H1 (cell line): ENCODE measurements at regions not wholly inside any gene's neighbourhood (a gene's known extent, or its start where the extent isn't known, plus 50 kb on each side); places are given as distances from the start of the nearest gene placed in this dataset.

ENCODE experiments used
- CTCF ChIA-PET: fragments of 300-600 bp; sonication (Branson Sonifier 250); formaldehyde crosslinking; loops from one replicate; lab custom pipeline; 2021; ENCODE audit not compliant: partially characterized antibody; lab: Charles Lee
- POLR2A ChIA-PET: fragments of 300-600 bp; sonication (Branson Sonifier 250); formaldehyde crosslinking; loops from one replicate; lab custom pipeline; 2021; ENCODE audit warnings: inconsistent platforms; ENCODE audit not compliant: partially characterized antibody; lab: Charles Lee
- DNase-seq, 2 experiments: peaks; one replicate each; pipeline versions ENCODE4 v3.0.0 to v3.0.0-alpha.2; 2010 to 2022; ENCODE audit warnings: low spot score in 2 of 2, low read depth in 1 of 2, mixed read lengths in 1 of 2
- FAIRE-seq: peaks from 2 replicates; lab custom pipeline; 2011; peaks lifted over from hg19 to GRCh38; lab: Jason Lieb, UNC
- H2AFZ ChIP-seq: 2 replicates; pipeline ENCODE4 v1.8.1; 2012; ENCODE audit warnings: low read length, inconsistent platforms
- H2AK5ac ChIP-seq: 2 replicates; pipeline ENCODE4 v1.6.1; 2013; ENCODE audit warnings: low read depth, low read length
- H2BK120ac ChIP-seq: replicated peaks from 2 replicates; pipeline ENCODE3; 2013; ENCODE audit warnings: low read depth, low read length, inconsistent platforms
- H2BK12ac ChIP-seq: 2 replicates; pipeline ENCODE4 v1.6.1; 2013; ENCODE audit warnings: low read depth, low read length
- H2BK15ac ChIP-seq: 2 replicates; pipeline ENCODE4 v1.6.1; 2013; ENCODE audit warnings: low read length
- H2BK20ac ChIP-seq: 2 replicates; pipeline ENCODE4 v1.6.1; 2013; ENCODE audit warnings: low read length
- H2BK5ac ChIP-seq: 2 replicates; pipeline ENCODE4 v1.6.1; 2013; ENCODE audit warnings: low read depth, low read length
- H3K14ac ChIP-seq: 2 replicates; pipeline ENCODE4 v1.6.1; 2013; ENCODE audit warnings: inconsistent platforms; ENCODE audit not compliant: insufficient read length
- H3K18ac ChIP-seq: 2 replicates; pipeline ENCODE4 v1.6.1; 2013; ENCODE audit warnings: low read length; ENCODE audit errors: extremely low read depth
- H3K23ac ChIP-seq: 2 replicates; pipeline ENCODE4 v1.6.1; 2013; ENCODE audit warnings: inconsistent platforms; ENCODE audit not compliant: insufficient read length
- H3K23me2 ChIP-seq: 2 replicates; pipeline ENCODE4 v1.6.1; 2013; ENCODE audit warnings: low read depth, low read length
- H3K27ac ChIP-seq: 2 replicates; pipeline ENCODE4 v1.6.1; 2011; ENCODE audit warnings: low read depth, low read length, inconsistent platforms
- H3K27me3 ChIP-seq, 4 experiments: replicated peaks in 1 of 4; 1 replicate in 1 of 4; 2 replicates in 3 of 4; pipeline versions ENCODE4 v1.6.1 to v1.8.1; 2011 to 2013; ENCODE audit warnings: low read length in 3 of 4, mild to moderate bottlenecking in 3 of 4, inconsistent platforms in 2 of 4, mixed read lengths in 2 of 4, moderate library complexity in 1 of 4; ENCODE audit not compliant: control insufficient read depth in 3 of 4, insufficient read depth in 3 of 4; ENCODE audit errors: extremely low read depth in 1 of 4
- H3K36me3 ChIP-seq, 4 experiments: 2 replicates each; pipeline versions ENCODE4 v1.6.1 to v1.8.1; 2011 to 2013; ENCODE audit warnings: mild to moderate bottlenecking in 4 of 4, low read length in 3 of 4, moderate library complexity in 2 of 4, control low read depth in 1 of 4, inconsistent platforms in 1 of 4; ENCODE audit not compliant: insufficient read depth in 4 of 4, control insufficient read depth in 2 of 4
- H3K4ac ChIP-seq: replicated peaks from 2 replicates; pipeline ENCODE3; 2013; ENCODE audit warnings: low read length, low read depth, mixed read lengths, inconsistent platforms; ENCODE audit not compliant: insufficient read length
- H3K4me1 ChIP-seq, 4 experiments: replicated peaks in 1 of 4; 1 replicate in 1 of 4; 2 replicates in 3 of 4; pipeline versions ENCODE4 v1.6.1 to v1.8.1; 2011 to 2013; ENCODE audit warnings: low read length in 3 of 4, inconsistent platforms in 2 of 4, mixed read lengths in 1 of 4; ENCODE audit not compliant: insufficient read depth in 4 of 4, control insufficient read depth in 3 of 4
- H3K4me2 ChIP-seq, 2 experiments: 2 replicates each; pipeline versions ENCODE4 v1.6.1 to v1.8.1; 2011 to 2013; ENCODE audit warnings: low read depth in 2 of 2, low read length in 2 of 2, control low read depth in 1 of 2, inconsistent platforms in 1 of 2, mild to moderate bottlenecking in 1 of 2; ENCODE audit not compliant: insufficient read depth in 1 of 2
- H3K4me3 ChIP-seq, 4 experiments: fragments of 200-600, 300-600 bp in 1 of 4; sonication (generic), shearing (Covaris generic), sonication (Bioruptor Twin) in 1 of 4; 2 replicates each; pipeline versions ENCODE4 v1.5.1 to v1.8.1; 2011 to 2016; ENCODE audit warnings: low read length in 4 of 4, low read depth in 3 of 4, control low read depth in 2 of 4, inconsistent platforms in 2 of 4, mild to moderate bottlenecking in 2 of 4, mixed read lengths in 1 of 4, moderate library complexity in 1 of 4; ENCODE audit not compliant: insufficient read depth in 2 of 4; ENCODE audit errors: extremely low read depth in 1 of 4
- H3K56ac ChIP-seq: replicated peaks from 2 replicates; pipeline ENCODE3; 2013; ENCODE audit warnings: low read depth, mild to moderate bottlenecking, mixed read lengths, low read length, inconsistent platforms; ENCODE audit not compliant: insufficient read length
- H3K79me1 ChIP-seq: 2 replicates; pipeline ENCODE4 v1.6.1; 2013; ENCODE audit warnings: low read depth, low read length, control low read depth
- H3K79me2 ChIP-seq, 2 experiments: 2 replicates each; pipeline versions ENCODE4 v1.6.1 to v1.8.1; 2012 to 2013; ENCODE audit warnings: low read length in 2 of 2, mild to moderate bottlenecking in 2 of 2, inconsistent platforms in 1 of 2; ENCODE audit not compliant: insufficient read depth in 2 of 2, control insufficient read depth in 1 of 2
- H3K9ac ChIP-seq, 4 experiments: replicated peaks in 1 of 4; 1 replicate in 1 of 4; 2 replicates in 3 of 4; pipeline versions ENCODE4 v1.6.1 to v1.8.1; 2011 to 2013; ENCODE audit warnings: low read depth in 3 of 4, low read length in 3 of 4, control low read depth in 2 of 4, mild to moderate bottlenecking in 2 of 4, moderate library complexity in 2 of 4, inconsistent platforms in 1 of 4; ENCODE audit errors: extremely low read depth in 1 of 4
- H3K9me3 ChIP-seq, 2 experiments: 2 replicates each; pipeline versions ENCODE4 v1.6.1 to v1.8.1; 2012 to 2013; ENCODE audit warnings: mild to moderate bottlenecking in 2 of 2, moderate library complexity in 2 of 2, control low read depth in 1 of 2, inconsistent platforms in 1 of 2, low read depth in 1 of 2, low read length in 1 of 2, mixed read lengths in 1 of 2; ENCODE audit not compliant: insufficient read depth in 2 of 2
- H4K20me1 ChIP-seq, 2 experiments: replicated peaks in 1 of 2; 2 replicates each; pipeline versions ENCODE3 to v1.8.1; 2011 to 2013; ENCODE audit warnings: inconsistent platforms in 2 of 2, low read length in 2 of 2, mild to moderate bottlenecking in 1 of 2; ENCODE audit not compliant: insufficient read depth in 2 of 2, control insufficient read depth in 1 of 2
- H4K5ac ChIP-seq: 2 replicates; pipeline ENCODE4 v1.6.1; 2013; ENCODE audit warnings: low read length, low read depth, mixed read lengths, inconsistent platforms; ENCODE audit not compliant: insufficient read length
- H4K8ac ChIP-seq: 2 replicates; pipeline ENCODE4 v1.8.0; 2013; ENCODE audit warnings: mild to moderate bottlenecking, moderate library complexity, low read length, inconsistent platforms; ENCODE audit not compliant: insufficient read depth; ENCODE audit errors: extremely low read depth
- H4K91ac ChIP-seq: replicated peaks from 2 replicates; pipeline ENCODE3; 2013; ENCODE audit warnings: low read length, mixed read lengths, inconsistent platforms; ENCODE audit not compliant: insufficient read length
- CREB1 ChIP-seq: IDR thresholded peaks from 2 replicates; pipeline ENCODE4 v1.6.1; 2012; ENCODE audit warnings: inconsistent platforms
- FOSL1 ChIP-seq: IDR thresholded peaks from 2 replicates; pipeline ENCODE4 v1.6.1; 2011; ENCODE audit warnings: mild to moderate bottlenecking, low read depth, low read length, moderate library complexity; ENCODE audit not compliant: insufficient read depth
- GABPA ChIP-seq: IDR thresholded peaks from 2 replicates; pipeline ENCODE4 v1.6.1; 2011; ENCODE audit warnings: mild to moderate bottlenecking, low read length, moderate library complexity, borderline replicate concordance; ENCODE audit not compliant: insufficient read depth
- GTF2F1 ChIP-seq: IDR thresholded peaks from 2 replicates; pipeline ENCODE4 v1.6.1; 2012; ENCODE audit warnings: low read depth, low read length, improper control_type of control experiment, borderline replicate concordance
- HDAC2 ChIP-seq, 2 experiments: fragments of 300-600 bp in 1 of 2; sonication (generic) in 1 of 2; IDR thresholded peaks; 2 replicates each; pipeline ENCODE4 v1.6.1; 2011 to 2012; ENCODE audit warnings: low read depth in 2 of 2, low read length in 2 of 2, mild to moderate bottlenecking in 2 of 2, moderate library complexity in 2 of 2, borderline replicate concordance in 1 of 2, inconsistent platforms in 1 of 2
- MAFK ChIP-seq: IDR thresholded peaks from 2 replicates; pipeline ENCODE4 v1.6.1; 2012; ENCODE audit warnings: low read depth, mild to moderate bottlenecking, improper control_type of control experiment, low read length
- SAP30 ChIP-seq: fragments of 300-600 bp; sonication (generic); IDR thresholded peaks from 2 replicates; pipeline ENCODE4 v1.7.1; 2012; ENCODE audit warnings: low read length, moderate library complexity, mild to moderate bottlenecking, inconsistent platforms; ENCODE audit not compliant: insufficient read depth, insufficient replicate concordance
- SUZ12 ChIP-seq: fragments of 200-600 bp; sonication (generic); IDR thresholded peaks from 2 replicates; pipeline ENCODE4 v1.6.1; 2012; ENCODE audit warnings: mild to moderate bottlenecking, inconsistent platforms, low read length, moderate library complexity, mixed read lengths
- TCF12 ChIP-seq: IDR thresholded peaks from 2 replicates; pipeline ENCODE4 v1.6.1; 2011; ENCODE audit warnings: low read depth, mild to moderate bottlenecking, low read length
- WGBS, 2 experiments: shearing (Covaris generic) in 1 of 2; methylation state at CpG; one replicate each; pipeline versions ENCODE4 v1.1.6 to v1.1.7; 2013 to 2015; ENCODE audit warnings: low lambda C conversion rate in 2 of 2, mixed read lengths in 2 of 2, inconsistent platforms in 1 of 2, low coverage in 1 of 2, missing lambda C conversion rate in 1 of 2; ENCODE audit not compliant: insufficient replicate concordance in 2 of 2, insufficient coverage in 1 of 2, insufficient read length in 1 of 2; ENCODE audit errors: extremely low coverage in 1 of 2, missing lambda C conversion rate in 1 of 2; 5-methylcytosine and 5-hydroxymethylcytosine counted together
- TF ChIP-seq, protein P1 (sequence below), 3 experiments: IDR thresholded peaks; 1 replicate in 2 of 3; 2 replicates in 1 of 3; pipeline versions ENCODE4 v1.5.1 to v1.6.1; 2011; ENCODE audit warnings: low read length in 3 of 3, mild to moderate bottlenecking in 3 of 3, inconsistent platforms in 2 of 3, low read depth in 1 of 3, moderate library complexity in 1 of 3; ENCODE audit not compliant: insufficient read depth in 1 of 3; ENCODE audit errors: control extremely low read depth in 1 of 3
- TF ChIP-seq, protein P2 (sequence below): IDR thresholded peaks from 2 replicates; pipeline ENCODE4 v1.6.1; 2011; ENCODE audit warnings: low read depth, mild to moderate bottlenecking, low read length; ENCODE audit not compliant: insufficient read depth

DNA sequence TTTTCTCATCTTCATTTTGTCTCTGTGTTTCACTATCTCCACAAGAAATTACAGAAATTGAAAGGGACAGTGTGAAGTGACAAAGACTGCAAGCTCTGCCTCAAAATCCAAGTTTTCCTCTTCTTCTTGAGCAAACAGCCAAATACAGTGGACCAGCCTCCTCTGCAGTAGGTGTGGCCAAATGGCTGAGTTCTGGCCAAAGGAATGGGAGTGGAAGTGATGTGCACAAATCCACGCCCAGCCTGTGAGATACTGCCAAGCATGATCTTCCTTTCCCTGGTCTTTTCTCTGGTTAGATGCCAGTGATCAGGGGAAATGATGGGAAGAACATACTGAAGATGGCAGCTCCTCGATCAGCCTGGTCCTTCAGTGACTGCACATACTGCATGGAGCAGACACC is 111.0 kb upstream of the CPNE4 start:
- no peak overlapping the region for H3K4me2 ChIP-seq
- H4K91ac ChIP-seq, result no peak overlapping the region
- no peak overlapping the region for H3K4ac ChIP-seq
- no peak for DNase-seq
- H4K5ac ChIP-seq, result no peak overlapping the region
- H3K23me2 ChIP-seq, result no peaks in the 10 kb centered on the region
- POLR2A ChIA-PET, result no interaction called here
- no peaks in the 10 kb centered on the region for H3K36me3 ChIP-seq
- no peak overlapping the region for H3K14ac ChIP-seq
- CTCF ChIA-PET, result interaction anchor here (1.7 kb wide), 1 partner anchor 16 kb away, joined by 7 read pairs; no protein-coding TSS in a partner anchor
- no peak overlapping the region for H3K27ac ChIP-seq
- no peak overlapping the region for H2BK5ac ChIP-seq
- H3K79me2 ChIP-seq, result no peaks in the 10 kb centered on the region
- H3K18ac ChIP-seq, result no peak overlapping the region
- no peak overlapping the region for H3K23ac ChIP-seq
- no peak overlapping the region for H2AK5ac ChIP-seq
- H4K20me1 ChIP-seq, result no peaks in the 10 kb centered on the region
- H3K79me1 ChIP-seq, result no peaks in the 10 kb centered on the region
- peak overlapping the region; percentile 55; the same call in 1 of the 2 replicates for H2AFZ ChIP-seq
- H3K9ac ChIP-seq, result no peak overlapping the region
- no peaks in the 10 kb centered on the region for H3K4me1 ChIP-seq
- H2BK20ac ChIP-seq, result no peak overlapping the region
- WGBS, 2 experiments, result 87% methylated on average over 2 of the region's 2 CpGs; no CpG with 5 or more reads in 1 of the 2 experiments
- H2BK12ac ChIP-seq, result no peak overlapping the region
- no peak overlapping the region for H3K4me3 ChIP-seq
- no peak overlapping the region for H2BK120ac ChIP-seq
- H3K27me3 ChIP-seq, result no peaks in the 10 kb centered on the region
- no peak overlapping the region for H2BK15ac ChIP-seq
- FAIRE-seq, result no peak
- H3K56ac ChIP-seq, result no peak overlapping the region
- H4K8ac ChIP-seq, result no peak overlapping the region
- no peaks in the 10 kb centered on the region for H3K9me3 ChIP-seq
- TF ChIP-seq FOSL1 (no peak), HDAC2 (IDR thresholded peaks at IDR 0.05; ENCODE audit: borderline replicate concordance in 1 of 2, low read depth in 2 of 2, low read length in 2 of 2) (no peak), GTF2F1 (no peak), CREB1 (no peak), SUZ12 (no peak), SAP30 (no peak), GABPA (no peak), MAFK (no peak), TCF12 (no peak)
- TF ChIP-seq, protein P1, sequence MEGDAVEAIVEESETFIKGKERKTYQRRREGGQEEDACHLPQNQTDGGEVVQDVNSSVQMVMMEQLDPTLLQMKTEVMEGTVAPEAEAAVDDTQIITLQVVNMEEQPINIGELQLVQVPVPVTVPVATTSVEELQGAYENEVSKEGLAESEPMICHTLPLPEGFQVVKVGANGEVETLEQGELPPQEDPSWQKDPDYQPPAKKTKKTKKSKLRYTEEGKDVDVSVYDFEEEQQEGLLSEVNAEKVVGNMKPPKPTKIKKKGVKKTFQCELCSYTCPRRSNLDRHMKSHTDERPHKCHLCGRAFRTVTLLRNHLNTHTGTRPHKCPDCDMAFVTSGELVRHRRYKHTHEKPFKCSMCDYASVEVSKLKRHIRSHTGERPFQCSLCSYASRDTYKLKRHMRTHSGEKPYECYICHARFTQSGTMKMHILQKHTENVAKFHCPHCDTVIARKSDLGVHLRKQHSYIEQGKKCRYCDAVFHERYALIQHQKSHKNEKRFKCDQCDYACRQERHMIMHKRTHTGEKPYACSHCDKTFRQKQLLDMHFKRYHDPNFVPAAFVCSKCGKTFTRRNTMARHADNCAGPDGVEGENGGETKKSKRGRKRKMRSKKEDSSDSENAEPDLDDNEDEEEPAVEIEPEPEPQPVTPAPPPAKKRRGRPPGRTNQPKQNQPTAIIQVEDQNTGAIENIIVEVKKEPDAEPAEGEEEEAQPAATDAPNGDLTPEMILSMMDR (IDR thresholded peaks at IDR 0.05; ENCODE audit: control extremely low read depth in 1 of 3, insufficient read depth in 1 of 3, low read depth in 1 of 3, low read length in 3 of 3), result no peak
- TF ChIP-seq, protein P2, sequence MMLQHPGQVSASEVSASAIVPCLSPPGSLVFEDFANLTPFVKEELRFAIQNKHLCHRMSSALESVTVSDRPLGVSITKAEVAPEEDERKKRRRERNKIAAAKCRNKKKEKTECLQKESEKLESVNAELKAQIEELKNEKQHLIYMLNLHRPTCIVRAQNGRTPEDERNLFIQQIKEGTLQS, result no peak
